HFFc6 (cell line): ENCODE measurements at regions not wholly inside any gene's neighbourhood (a gene's known extent, or its start where the extent isn't known, plus 50 kb on each side); places are given as distances from the start of the nearest gene placed in this dataset.
"Not testable (repeated sequence)": the region's sequence is repeated elsewhere in the genome, so short reads cannot be mapped to it uniquely, and the experiment has no call there.

Experiments
- DNase-seq: peaks from one replicate; pipeline ENCODE4 v3.0.0-alpha.2; 2018
- H3K27ac Mint-ChIP-seq: 2 replicates; pipeline ENCODE4 v1.8.0; 2020; ENCODE audit warnings: mild to moderate bottlenecking, mixed read lengths
- H3K27me3 Mint-ChIP-seq: 2 replicates; pipeline ENCODE4 v1.8.0; 2021; ENCODE audit warnings: mild to moderate bottlenecking, moderate library complexity, mixed read lengths; ENCODE audit not compliant: insufficient read depth
- H3K36me3 Mint-ChIP-seq: 2 replicates; pipeline ENCODE4 v1.8.0; 2021; ENCODE audit warnings: low read depth, mixed read lengths
- H3K4me1 Mint-ChIP-seq: 2 replicates; pipeline ENCODE4 v1.8.0; 2020; ENCODE audit warnings: low read depth, mixed read lengths
- H3K4me3 Mint-ChIP-seq: 2 replicates; pipeline ENCODE4 v1.8.0; 2020; ENCODE audit warnings: mild to moderate bottlenecking, moderate library complexity, mixed read lengths
- H3K9me3 Mint-ChIP-seq: 2 replicates; pipeline ENCODE4 v1.8.0; 2020; ENCODE audit warnings: mild to moderate bottlenecking, mixed read lengths

GRCh38 chr2:242165115-242165514, 295.6 kb downstream of the RTP5 start:
- not testable (repeated sequence) for H3K27ac Mint-ChIP-seq, H3K4me3 Mint-ChIP-seq, H3K9me3 Mint-ChIP-seq, H3K4me1 Mint-ChIP-seq, H3K27me3 Mint-ChIP-seq, DNase-seq, H3K36me3 Mint-ChIP-seq

- not testable (repeated sequence) for H3K9me3 Mint-ChIP-seq, H3K4me3 Mint-ChIP-seq, DNase-seq, H3K36me3 Mint-ChIP-seq, H3K27me3 Mint-ChIP-seq, H3K27ac Mint-ChIP-seq, H3K4me1 Mint-ChIP-seq
Measured at GRCh38 chr2:242171290-242171689, 301.8 kb downstream of the RTP5 start.
